SK-N-SH (cell line): ENCODE measurements at regions not wholly inside any gene's neighbourhood (a gene's known extent, or its start where the extent isn't known, plus 50 kb on each side); places are given as distances from the start of the nearest gene placed in this dataset.

Experiments
- CTCF ChIA-PET: fragments of 300-600, 350-600 bp; formaldehyde crosslinking; extraction: SDS; loops from one replicate; lab custom pipeline; 2021; lab: Yijun Ruan, JAX
- POLR2A ChIA-PET: fragments of 350-600 bp; sonication (Branson Sonifier 250); formaldehyde crosslinking; extraction: SDS; loops from one replicate; lab custom pipeline; 2020; ENCODE audit warnings: antibody characterized with exemption, inconsistent platforms; lab: Yijun Ruan, JAX
- DNase-seq: peaks from one replicate; pipeline ENCODE4 v3.0.0; 2012
- H2AFZ ChIP-seq: fragments of 200-600 bp; sonication (generic); 2 replicates; pipeline ENCODE4 v1.8.1; 2016; ENCODE audit warnings: antibody characterized with exemption, mild to moderate bottlenecking, low read depth
- H3F3A ChIP-seq: fragments of 200-600 bp; sonication (generic); replicated peaks from 2 replicates; pipeline ENCODE3; 2016; ENCODE audit warnings: antibody characterized with exemption, mild to moderate bottlenecking; ENCODE audit not compliant: insufficient read depth
- H3K27ac ChIP-seq, 2 experiments: fragments of 200-500 bp in 1 of 2; fragments of 200-600 bp in 1 of 2; sonication (Bioruptor generic) in 1 of 2; sonication (generic), shearing (Covaris generic) in 1 of 2; 2 replicates each; pipeline versions ENCODE4 v1.5.1 to v1.6.1; 2014 to 2016; ENCODE audit warnings: low read depth in 2 of 2, inconsistent platforms in 1 of 2, low read length in 1 of 2, mild to moderate bottlenecking in 1 of 2, mixed read lengths in 1 of 2
- H3K27me3 ChIP-seq: fragments of 200-600 bp; sonication (generic), shearing (Covaris generic); 2 replicates; pipeline ENCODE4 v1.6.1; 2016; ENCODE audit warnings: mixed run types; ENCODE audit not compliant: insufficient read depth
- H3K36me3 ChIP-seq, 2 experiments: fragments of 200-500 bp in 1 of 2; fragments of 200-600 bp in 1 of 2; sonication (Bioruptor generic) in 1 of 2; sonication (generic) in 1 of 2; replicated peaks in 1 of 2; 2 replicates each; pipeline versions ENCODE3 to v1.5.1; 2014 to 2016; ENCODE audit warnings: low read length in 1 of 2, mild to moderate bottlenecking in 1 of 2; ENCODE audit not compliant: insufficient read depth in 2 of 2, control insufficient read depth in 1 of 2
- H3K4me1 ChIP-seq, 2 experiments: fragments of 200-500 bp in 1 of 2; fragments of 200-600 bp in 1 of 2; sonication (Bioruptor generic) in 1 of 2; sonication (generic), shearing (Covaris generic) in 1 of 2; 2 replicates each; pipeline versions ENCODE4 v1.5.1 to v1.6.1; 2014 to 2016; ENCODE audit warnings: low read depth in 1 of 2, low read length in 1 of 2, mixed run types in 1 of 2; ENCODE audit not compliant: insufficient read depth in 2 of 2, control insufficient read depth in 1 of 2
- H3K4me2 ChIP-seq: fragments of 200-600 bp; sonication (generic), shearing (Covaris generic); 2 replicates; pipeline ENCODE4 v1.6.1; 2017; ENCODE audit warnings: mixed run types
- H3K4me3 ChIP-seq, 2 experiments: fragments of 200-500 bp in 1 of 2; fragments of 200-600 bp in 1 of 2; sonication (Bioruptor generic) in 1 of 2; sonication (generic), shearing (Covaris generic) in 1 of 2; 2 replicates each; pipeline versions ENCODE4 v1.5.1 to v1.8.1; 2014 to 2016; ENCODE audit warnings: low read depth in 2 of 2, inconsistent platforms in 1 of 2, low read length in 1 of 2, mild to moderate bottlenecking in 1 of 2, mixed read lengths in 1 of 2, moderate library complexity in 1 of 2
- H3K79me2 ChIP-seq: fragments of 200-600 bp; sonication (generic); 2 replicates; pipeline ENCODE4 v1.8.1; 2017; ENCODE audit warnings: mild to moderate bottlenecking; ENCODE audit not compliant: insufficient read depth
- H3K9ac ChIP-seq: fragments of 200-600 bp; sonication (generic); 2 replicates; pipeline ENCODE4 v1.6.1; 2017; ENCODE audit warnings: mixed run types
- H3K9me2 ChIP-seq: fragments of 200-600 bp; sonication (generic); 2 replicates; pipeline ENCODE4 v1.6.1; 2017; ENCODE audit warnings: mixed run types
- H3K9me3 ChIP-seq: fragments of 200-600 bp; sonication (generic); 2 replicates; pipeline ENCODE4 v1.6.1; 2017; ENCODE audit warnings: mixed run types, mild to moderate bottlenecking, moderate library complexity
- H4K20me1 ChIP-seq: fragments of 200-600 bp; sonication (generic); 2 replicates; pipeline ENCODE4 v1.6.1; 2017; ENCODE audit warnings: mild to moderate bottlenecking, mixed run types; ENCODE audit not compliant: insufficient read depth
- CHD2 ChIP-seq: fragments of 150-350 bp; IDR thresholded peaks from 2 replicates; pipeline ENCODE4 v1.6.1; 2018; ENCODE audit warnings: low read length; ENCODE audit not compliant: partially characterized antibody
- CTCF ChIP-seq: fragments of 200-600 bp; sonication (generic); IDR thresholded peaks from 2 replicates; pipeline ENCODE4 v1.6.1; 2017; ENCODE audit warnings: antibody characterized with exemption, mild to moderate bottlenecking, moderate library complexity
- ELF1 ChIP-seq: IDR thresholded peaks from 2 replicates; pipeline ENCODE4 v1.4.0; 2012
- EP300 ChIP-seq, 2 experiments: IDR thresholded peaks; 2 replicates each; pipeline versions ENCODE4 v1.4.0 to v1.6.1; 2012; ENCODE audit warnings: borderline replicate concordance in 1 of 2, low read depth in 1 of 2, low read length in 1 of 2
- EZH2phosphoT487 ChIP-seq: fragments of 200-600 bp; sonication (generic); IDR thresholded peaks from 2 replicates; pipeline ENCODE4 v1.6.1; 2017; ENCODE audit warnings: low read depth, mixed run types, mild to moderate bottlenecking, antibody characterized with exemption, moderate library complexity, borderline replicate concordance
- FOXJ3 ChIP-seq: sonication (generic); formaldehyde crosslinking; IDR thresholded peaks from 2 replicates; pipeline ENCODE4 v1.5.1; 2020; ENCODE audit warnings: mild to moderate bottlenecking, missing genetic modification reagents
- GATA2 ChIP-seq: sonication (generic); formaldehyde crosslinking; IDR thresholded peaks from 2 replicates; pipeline ENCODE4 v1.5.0; 2020; ENCODE audit warnings: mild to moderate bottlenecking, missing genetic modification reagents
- IRF3 ChIP-seq: fragments of 150-350 bp; IDR thresholded peaks from 2 replicates; pipeline ENCODE4 v1.6.1; 2016; ENCODE audit warnings: mild to moderate bottlenecking, low read depth, low read length
- JUND ChIP-seq: IDR thresholded peaks from 2 replicates; pipeline ENCODE4 v1.4.0; 2012
- MAX ChIP-seq: IDR thresholded peaks from 2 replicates; pipeline ENCODE4 v1.4.0; 2012; ENCODE audit warnings: low read depth
- MEF2A ChIP-seq: IDR thresholded peaks from 2 replicates; pipeline ENCODE4 v1.4.0; 2012; ENCODE audit warnings: low read depth, borderline replicate concordance
- MXI1 ChIP-seq: IDR thresholded peaks from 2 replicates; pipeline ENCODE4 v1.6.1; 2012; ENCODE audit warnings: mild to moderate bottlenecking, low read depth, low read length, improper control_type of control experiment
- RCOR1 ChIP-seq: fragments of 150-350 bp; IDR thresholded peaks from 2 replicates; pipeline ENCODE4 v1.6.1; 2017; ENCODE audit warnings: antibody characterized with exemption, low read length
- REST ChIP-seq: IDR thresholded peaks from 2 replicates; pipeline ENCODE4 v1.6.1; 2012; ENCODE audit warnings: mild to moderate bottlenecking, low read depth, low read length, moderate library complexity
- RFX5 ChIP-seq: IDR thresholded peaks from 2 replicates; pipeline ENCODE4 v1.6.1; 2012; ENCODE audit warnings: mild to moderate bottlenecking, improper control_type of control experiment, low read length
- RXRA ChIP-seq: IDR thresholded peaks from 2 replicates; pipeline ENCODE4 v1.4.0; 2012; ENCODE audit warnings: low read depth, mild to moderate bottlenecking, borderline replicate concordance
- SMC3 ChIP-seq: IDR thresholded peaks from 2 replicates; pipeline ENCODE4 v1.6.1; 2012; ENCODE audit warnings: low read depth, low read length, improper control_type of control experiment
- USF1 ChIP-seq: IDR thresholded peaks from 2 replicates; pipeline ENCODE4 v1.4.0; 2012; ENCODE audit warnings: low read depth, borderline replicate concordance
- YY1 ChIP-seq: IDR thresholded peaks from 2 replicates; pipeline ENCODE4 v1.4.0; 2012; ENCODE audit warnings: low read depth, mild to moderate bottlenecking
- WGBS: methylation state at CpG from one replicate; pipeline ENCODE4 v1.1.6; 2017; ENCODE audit warnings: low lambda C conversion rate; 5-methylcytosine and 5-hydroxymethylcytosine counted together

- TF ChIP-seq REST (no peak), EP300 (IDR thresholded peaks at IDR 0.05; ENCODE audit: borderline replicate concordance in 1 of 2, low read depth in 1 of 2, low read length in 1 of 2) (no peak), USF1 (no peak), ELF1 (no peak), IRF3 (no peak)
These were observed 1553.5 kb upstream of the C9orf72 start (continued) for GRCh38 chr9:29126783-29127182.

GRCh38 chr9:29129763-29130162 lies 1556.5 kb upstream of the C9orf72 start:
- 88% methylated on average over 1 of the region's 1 CpG for WGBS
- peaks cover 5% of the 10 kb centered on the region for H3F3A ChIP-seq
- POLR2A ChIA-PET = no interaction called here

More at GRCh38 chr9:29129763-29130162, 1556.5 kb upstream of the C9orf72 start:
- no peak overlapping the region for H3K9ac ChIP-seq
- no peaks in the 10 kb centered on the region for H4K20me1 ChIP-seq
- H3K9me3 ChIP-seq = peaks cover 13% of the 10 kb centered on the region
- no peak overlapping the region for H3K27ac ChIP-seq
- no peak overlapping the region for H2AFZ ChIP-seq
- no peak overlapping the region for H3K4me2 ChIP-seq
- H3K79me2 ChIP-seq = peaks cover 92% of the 10 kb centered on the region
- no peaks in the 10 kb centered on the region for H3K27me3 ChIP-seq
- TF ChIP-seq MAX (no peak), RFX5 (no peak), MXI1 (no peak), CTCF (no peak), RCOR1 (no peak), RXRA (no peak), USF1 (no peak), FOXJ3 (CRISPR knock-in tag) (no peak), GATA2 (CRISPR knock-in tag) (no peak), YY1 (no peak), CHD2 (no peak), EZH2phosphoT487 (no peak), JUND (no peak), MEF2A (no peak), SMC3 (no peak), EP300 (IDR thresholded peaks at IDR 0.05; ENCODE audit: borderline replicate concordance in 1 of 2, low read depth in 1 of 2, low read length in 1 of 2) (no peak), IRF3 (no peak)
- H3K4me3 ChIP-seq = no peak overlapping the region
- no peaks in the 10 kb centered on the region for H3K9me2 ChIP-seq
- H3K4me1 ChIP-seq = no peaks in the 10 kb centered on the region
- CTCF ChIA-PET = interaction anchor here (1.9 kb wide), 1 partner anchor 12 kb away, joined by 4 read pairs; no protein-coding TSS in a partner anchor
- H3K36me3 ChIP-seq = peaks cover 0 to 11% of the 10 kb centered on the region in 2 experiments
- DNase-seq = no peak
